ENCODE measurements at regions not wholly inside any gene's neighbourhood (a gene's known extent, or its start where the extent isn't known, plus 50 kb on each side); places are given as distances from the start of the nearest gene placed in this dataset.

GRCh38 chr5:52707616-52708015 is 80.1 kb upstream of the ITGA1 start:
- Histone ChIP-seq H3K4me1 (ENCODE audit: low read depth) (no peaks in the 10 kb centered on the region), H3K36me3 (no peaks in the 10 kb centered on the region), H3K9me3 (ENCODE audit: low read depth) (no peaks in the 10 kb centered on the region), H3K4me3 (no peak overlapping the region), H3K27ac (no peak overlapping the region), H3K27me3 (no peaks in the 10 kb centered on the region)
- TF ChIP-seq, protein P1, sequence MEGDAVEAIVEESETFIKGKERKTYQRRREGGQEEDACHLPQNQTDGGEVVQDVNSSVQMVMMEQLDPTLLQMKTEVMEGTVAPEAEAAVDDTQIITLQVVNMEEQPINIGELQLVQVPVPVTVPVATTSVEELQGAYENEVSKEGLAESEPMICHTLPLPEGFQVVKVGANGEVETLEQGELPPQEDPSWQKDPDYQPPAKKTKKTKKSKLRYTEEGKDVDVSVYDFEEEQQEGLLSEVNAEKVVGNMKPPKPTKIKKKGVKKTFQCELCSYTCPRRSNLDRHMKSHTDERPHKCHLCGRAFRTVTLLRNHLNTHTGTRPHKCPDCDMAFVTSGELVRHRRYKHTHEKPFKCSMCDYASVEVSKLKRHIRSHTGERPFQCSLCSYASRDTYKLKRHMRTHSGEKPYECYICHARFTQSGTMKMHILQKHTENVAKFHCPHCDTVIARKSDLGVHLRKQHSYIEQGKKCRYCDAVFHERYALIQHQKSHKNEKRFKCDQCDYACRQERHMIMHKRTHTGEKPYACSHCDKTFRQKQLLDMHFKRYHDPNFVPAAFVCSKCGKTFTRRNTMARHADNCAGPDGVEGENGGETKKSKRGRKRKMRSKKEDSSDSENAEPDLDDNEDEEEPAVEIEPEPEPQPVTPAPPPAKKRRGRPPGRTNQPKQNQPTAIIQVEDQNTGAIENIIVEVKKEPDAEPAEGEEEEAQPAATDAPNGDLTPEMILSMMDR (IDR thresholded peaks at IDR 0.05; ENCODE audit: low read depth, low read length): no peak
- no peak for DNase-seq (ENCODE audit: low read depth in 1 of 2, low spot score in 1 of 2)

- Histone ChIP-seq H3K27me3 (no peaks in the 10 kb centered on the region), H3K4me1 (ENCODE audit: low read depth) (no peaks in the 10 kb centered on the region), H3K36me3 (no peaks in the 10 kb centered on the region), H3K9me3 (ENCODE audit: low read depth) (no peaks in the 10 kb centered on the region), H3K4me3 (no peak overlapping the region), H3K27ac (no peak overlapping the region)
- TF ChIP-seq, protein P1 (IDR thresholded peaks at IDR 0.05; ENCODE audit: low read depth, low read length): no peak
- DNase-seq (ENCODE audit: low read depth in 1 of 2, low spot score in 1 of 2): no peak
These were observed 79.3 kb upstream of the ITGA1 start for GRCh38 chr5:52708463-52708862.

- H3K27ac ChIP-seq: no peak overlapping the region
- peak in 1 of 2 donors; percentile 26 for DNase-seq (ENCODE audit: low read depth in 1 of 2, low spot score in 1 of 2)
- TF ChIP-seq, protein P1 (IDR thresholded peaks at IDR 0.05; ENCODE audit: low read depth, low read length): no peak
- H3K27me3 ChIP-seq: no peaks in the 10 kb centered on the region
- H3K4me3 ChIP-seq: no peak overlapping the region
- no peaks in the 10 kb centered on the region for H3K4me1 ChIP-seq (ENCODE audit: low read depth)
- H3K36me3 ChIP-seq: no peaks in the 10 kb centered on the region
- no peaks in the 10 kb centered on the region for H3K9me3 ChIP-seq (ENCODE audit: low read depth)
These were observed 78.4 kb upstream of the ITGA1 start for GRCh38 chr5:52709167-52709925.

DNA sequence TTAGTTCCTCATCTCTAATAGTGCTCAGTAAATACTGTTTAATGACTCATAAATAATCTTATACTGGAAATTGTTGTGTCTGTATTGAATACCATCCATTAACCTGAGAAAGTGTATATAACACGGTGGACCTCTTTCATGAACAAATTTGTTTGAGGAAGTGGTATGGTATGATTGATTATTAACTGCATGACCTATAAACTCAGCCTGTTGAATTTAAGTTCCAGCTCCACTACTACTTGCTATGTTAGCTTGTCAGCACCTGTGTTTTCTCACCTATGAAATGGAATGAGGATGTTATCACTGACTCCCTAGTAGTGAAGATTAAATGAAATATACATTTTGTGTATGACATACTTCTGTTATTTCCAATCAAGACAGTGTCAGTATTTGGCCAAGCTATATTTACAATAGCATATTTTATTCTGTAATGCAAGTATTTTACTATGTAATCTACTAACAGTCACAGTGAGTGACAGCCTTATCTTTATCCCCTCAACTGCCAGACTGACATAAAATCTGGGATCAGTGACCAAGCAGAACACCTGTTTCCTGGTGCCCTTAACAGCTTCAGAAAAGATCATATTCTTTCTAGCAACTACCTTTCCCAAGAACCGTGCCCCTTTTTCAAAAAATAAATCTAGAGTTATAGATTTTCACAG is 77.3 kb upstream of the ITGA1 start:
- TF ChIP-seq, protein P1 (IDR thresholded peaks at IDR 0.05; ENCODE audit: low read depth, low read length): no peak
- no peak for DNase-seq (ENCODE audit: low read depth in 1 of 2, low spot score in 1 of 2)
- Histone ChIP-seq H3K4me3 (no peak overlapping the region), H3K36me3 (no peaks in the 10 kb centered on the region), H3K4me1 (ENCODE audit: low read depth) (no peaks in the 10 kb centered on the region), H3K27ac (no peak overlapping the region), H3K27me3 (no peaks in the 10 kb centered on the region), H3K9me3 (ENCODE audit: low read depth) (no peaks in the 10 kb centered on the region)

DNA sequence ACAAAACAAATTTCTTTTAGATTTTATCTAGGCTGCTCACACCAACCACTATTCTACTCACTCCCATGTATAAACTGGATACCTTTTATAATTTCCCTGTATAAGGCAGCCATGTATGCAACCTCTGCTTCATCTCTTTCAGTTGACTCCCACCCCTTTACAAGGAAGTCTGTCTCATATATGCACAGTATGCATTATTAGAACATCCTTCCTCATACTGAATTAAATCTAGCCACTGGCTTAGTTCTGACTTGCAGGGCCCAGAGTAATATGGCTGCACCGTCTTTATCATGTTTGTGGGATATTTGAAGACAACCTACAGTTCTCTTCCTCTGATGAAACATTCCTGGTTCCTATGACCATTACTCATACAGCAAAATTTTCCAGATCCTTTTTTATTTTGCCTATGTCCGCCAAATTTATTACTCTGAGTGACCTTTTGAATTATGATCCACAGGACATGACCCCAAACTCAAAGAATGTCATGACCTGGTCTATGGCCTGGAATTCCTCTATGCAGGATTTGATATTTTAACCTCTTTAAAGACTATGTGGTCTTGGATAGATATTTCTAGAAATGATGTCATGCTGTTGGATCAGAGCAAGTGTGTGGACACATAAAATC is 76.6 kb upstream of the ITGA1 start:
- peak in 1 of 2 donors; percentile 25 for DNase-seq (ENCODE audit: low read depth in 1 of 2, low spot score in 1 of 2)
- H3K9me3 ChIP-seq (ENCODE audit: low read depth): no peaks in the 10 kb centered on the region
- no peak overlapping the region for H3K27ac ChIP-seq
- no peaks in the 10 kb centered on the region for H3K4me1 ChIP-seq (ENCODE audit: low read depth)
- H3K36me3 ChIP-seq: no peaks in the 10 kb centered on the region
- TF ChIP-seq, protein P1 (IDR thresholded peaks at IDR 0.05; ENCODE audit: low read depth, low read length): no peak
- H3K4me3 ChIP-seq: no peak overlapping the region
- H3K27me3 ChIP-seq: no peaks in the 10 kb centered on the region

Data from cardiac muscle cell (in vitro differentiated cells and primary cell).